Jurkat, Clone E6-1 (cell line): ENCODE measurements at regions not wholly inside any gene's neighbourhood (a gene's known extent, or its start where the extent isn't known, plus 50 kb on each side); places are given as distances from the start of the nearest gene placed in this dataset.

Experiments used
- DNase-seq: peaks from one replicate; pipeline ENCODE4 v3.0.0-alpha.2; 2011; ENCODE audit warnings: low read depth, low spot score
- H3K4me3 ChIP-seq: 2 replicates; pipeline ENCODE4 v1.5.1; 2011; ENCODE audit warnings: mild to moderate bottlenecking, low read length, control low read depth, moderate library complexity

GRCh38 chr10:78925800-78926319 lies 142.9 kb upstream of the ZMIZ1 start:
- H3K4me3 ChIP-seq = no peak overlapping the region
- no peak for DNase-seq

- no peak overlapping the region for H3K4me3 ChIP-seq
- no peak for DNase-seq
Measured at GRCh38 chr10:78927257-78927995, 141.3 kb upstream of the ZMIZ1 start.

GRCh38 chr10:78928330-78928729 lies 140.4 kb upstream of the ZMIZ1 start:
- no peak for DNase-seq
- no peak overlapping the region for H3K4me3 ChIP-seq

GRCh38 chr10:78929541-78929940 lies 139.2 kb upstream of the ZMIZ1 start:
- no peak overlapping the region for H3K4me3 ChIP-seq
- no peak for DNase-seq

- H3K4me3 ChIP-seq = no peak overlapping the region
- no peak for DNase-seq
Measured at GRCh38 chr10:78931321-78932053, 137.3 kb upstream of the ZMIZ1 start.

- H3K4me3 ChIP-seq = no peak overlapping the region
- no peak for DNase-seq
Measured at GRCh38 chr10:78932054-78932386, 136.7 kb upstream of the ZMIZ1 start.

GRCh38 chr10:78932861-78933260 lies 135.9 kb upstream of the ZMIZ1 start:
- no peak for DNase-seq
- H3K4me3 ChIP-seq = no peak overlapping the region

GRCh38 chr10:78933828-78934531 lies 134.8 kb upstream of the ZMIZ1 start:
- no peak overlapping the region for H3K4me3 ChIP-seq
- DNase-seq = no peak

- H3K4me3 ChIP-seq = no peak overlapping the region
- no peak for DNase-seq
Measured at GRCh38 chr10:78934532-78934898, 134.3 kb upstream of the ZMIZ1 start.

GRCh38 chr10:78934994-78935602 lies 133.7 kb upstream of the ZMIZ1 start:
- no peak overlapping the region for H3K4me3 ChIP-seq
- no peak for DNase-seq

GRCh38 chr10:78935697-78936407 lies 132.9 kb upstream of the ZMIZ1 start:
- H3K4me3 ChIP-seq = no peak overlapping the region
- DNase-seq = no peak

- DNase-seq = no peak
- H3K4me3 ChIP-seq = no peak overlapping the region
Measured at GRCh38 chr10:78936412-78937342, 132.1 kb upstream of the ZMIZ1 start.

- no peak for DNase-seq
Measured at GRCh38 chr10:78937393-78937792, 131.4 kb upstream of the ZMIZ1 start.

GRCh38 chr10:78937800-78938694 lies 130.7 kb upstream of the ZMIZ1 start:
- no peak for DNase-seq
- no peak overlapping the region for H3K4me3 ChIP-seq

More at GRCh38 chr10:78937393-78937792, 131.4 kb upstream of the ZMIZ1 start:
- H3K4me3 ChIP-seq = no peak overlapping the region

- no peak for DNase-seq
Measured at GRCh38 chr10:78938695-78939672, 129.8 kb upstream of the ZMIZ1 start.

GRCh38 chr10:78942091-78942501 lies 126.7 kb upstream of the ZMIZ1 start:
- no peak for DNase-seq
- no peak overlapping the region for H3K4me3 ChIP-seq

More at GRCh38 chr10:78938695-78939672, 129.8 kb upstream of the ZMIZ1 start:
- H3K4me3 ChIP-seq = no peak overlapping the region
